ENCODE measurements at regions not wholly inside any gene's neighbourhood (a gene's known extent, or its start where the extent isn't known, plus 50 kb on each side); places are given as distances from the start of the nearest gene placed in this dataset.

DNA sequence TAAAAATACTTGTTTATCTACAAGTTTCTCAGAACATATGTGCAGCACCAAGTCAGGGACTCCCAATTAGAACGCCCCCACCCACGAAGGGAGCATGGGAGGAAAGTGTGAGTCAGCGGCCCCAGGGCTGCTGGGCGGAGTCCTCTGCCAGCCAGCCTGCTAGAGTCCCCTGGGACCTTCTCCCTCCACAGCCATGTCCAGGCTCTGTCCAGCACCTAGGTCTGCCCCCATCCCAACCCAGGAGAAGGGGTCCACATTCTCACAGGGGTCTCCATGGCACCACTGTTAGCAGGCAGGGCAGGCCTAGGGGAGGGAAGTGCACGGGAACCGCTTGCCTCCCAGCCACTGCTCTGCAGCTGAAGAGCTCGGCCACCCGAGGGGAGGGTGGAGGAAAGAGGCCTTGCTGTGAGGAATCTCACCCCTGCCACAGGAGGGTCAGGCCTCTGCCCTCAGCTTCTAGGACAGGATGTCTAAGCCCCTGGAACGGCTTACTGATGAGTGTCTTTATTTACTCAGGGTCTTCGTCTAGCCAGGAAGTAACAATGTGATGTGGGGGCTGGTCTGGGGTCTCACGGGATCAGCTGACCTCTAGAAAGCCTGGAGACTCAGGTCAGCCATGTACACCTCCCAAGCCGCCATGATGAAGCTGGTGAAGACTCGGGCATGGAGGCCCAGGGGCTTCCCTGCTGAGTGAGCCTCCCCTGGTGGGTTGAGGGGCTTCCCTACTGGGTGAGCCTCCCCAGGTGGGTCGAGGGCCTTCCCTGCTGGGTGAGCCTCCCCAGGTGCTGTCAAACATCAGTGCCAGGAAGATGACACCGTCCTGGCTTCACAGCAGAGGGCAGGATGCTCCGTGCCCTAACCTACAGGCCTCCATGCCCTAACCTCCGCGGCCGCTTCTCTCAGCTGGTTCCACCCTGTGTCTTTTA, 190.3 kb downstream of the RBFOX3 start:
- TF ChIP-seq FOXA1 (IDR thresholded peaks at IDR 0.05) (no peak), FOXK2 (IDR thresholded peaks at IDR 0.05) (no peak)
